HFFc6 (cell line): ENCODE measurements at regions not wholly inside any gene's neighbourhood (a gene's known extent, or its start where the extent isn't known, plus 50 kb on each side); places are given as distances from the start of the nearest gene placed in this dataset.

ENCODE experiments used
- DNase-seq: peaks from one replicate; pipeline ENCODE4 v3.0.0-alpha.2; 2018
- H3K27ac Mint-ChIP-seq: 2 replicates; pipeline ENCODE4 v1.8.0; 2020; ENCODE audit warnings: mild to moderate bottlenecking, mixed read lengths
- H3K27me3 Mint-ChIP-seq: 2 replicates; pipeline ENCODE4 v1.8.0; 2021; ENCODE audit warnings: mild to moderate bottlenecking, moderate library complexity, mixed read lengths; ENCODE audit not compliant: insufficient read depth
- H3K36me3 Mint-ChIP-seq: 2 replicates; pipeline ENCODE4 v1.8.0; 2021; ENCODE audit warnings: low read depth, mixed read lengths
- H3K4me1 Mint-ChIP-seq: 2 replicates; pipeline ENCODE4 v1.8.0; 2020; ENCODE audit warnings: low read depth, mixed read lengths
- H3K4me3 Mint-ChIP-seq: 2 replicates; pipeline ENCODE4 v1.8.0; 2020; ENCODE audit warnings: mild to moderate bottlenecking, moderate library complexity, mixed read lengths
- H3K9me3 Mint-ChIP-seq: 2 replicates; pipeline ENCODE4 v1.8.0; 2020; ENCODE audit warnings: mild to moderate bottlenecking, mixed read lengths
- CTCF ChIP-seq: fragments of 200-600 bp; sonication (generic); IDR thresholded peaks from 2 replicates; pipeline ENCODE4 v1.5.0; 2021; ENCODE audit warnings: antibody characterized with exemption, mild to moderate bottlenecking

- no peaks in the 10 kb centered on the region; the same call in 1 of the 2 replicates for H3K36me3 Mint-ChIP-seq
- H3K27me3 Mint-ChIP-seq = no peaks in the 10 kb centered on the region; the same call in 1 of the 2 replicates
- H3K4me3 Mint-ChIP-seq = no peak overlapping the region
- DNase-seq = no peak
- H3K27ac Mint-ChIP-seq = no peak overlapping the region
- TF ChIP-seq CTCF = no peak
- no peaks in the 10 kb centered on the region for H3K4me1 Mint-ChIP-seq
- peaks cover 29% of the 10 kb centered on the region for H3K9me3 Mint-ChIP-seq
Measured at GRCh38 chr4:180937083-180937482, 1306.1 kb upstream of the TENM3 start.

- H3K36me3 Mint-ChIP-seq = no peaks in the 10 kb centered on the region
- no peak for DNase-seq
Measured at GRCh38 chr4:180940680-180941079, 1302.5 kb upstream of the TENM3 start.

GRCh38 chr4:180942367-180942916 lies 1300.8 kb upstream of the TENM3 start:
- DNase-seq = no peak
- TF ChIP-seq CTCF = no peak
- H3K27me3 Mint-ChIP-seq = no peaks in the 10 kb centered on the region
- no peaks in the 10 kb centered on the region for H3K4me1 Mint-ChIP-seq
- H3K4me3 Mint-ChIP-seq = no peak overlapping the region
- H3K36me3 Mint-ChIP-seq = no peaks in the 10 kb centered on the region
- H3K9me3 Mint-ChIP-seq = no peaks in the 10 kb centered on the region
- H3K27ac Mint-ChIP-seq = no peak overlapping the region

More at GRCh38 chr4:180940680-180941079, 1302.5 kb upstream of the TENM3 start:
- Mint-ChIP-seq H3K27ac (no peak overlapping the region), H3K27me3 (no peaks in the 10 kb centered on the region), H3K9me3 (peaks cover 11% of the 10 kb centered on the region), H3K4me3 (no peak overlapping the region), H3K4me1 (no peaks in the 10 kb centered on the region)
- no peak for TF ChIP-seq CTCF

- H3K4me1 Mint-ChIP-seq = no peaks in the 10 kb centered on the region
- H3K27ac Mint-ChIP-seq = no peak overlapping the region
- no peak for TF ChIP-seq CTCF
- peaks cover 11% of the 10 kb centered on the region; the same call in 1 of the 2 replicates for H3K9me3 Mint-ChIP-seq
- DNase-seq = no peak
- no peaks in the 10 kb centered on the region for H3K36me3 Mint-ChIP-seq
- no peak overlapping the region for H3K4me3 Mint-ChIP-seq
- no peaks in the 10 kb centered on the region for H3K27me3 Mint-ChIP-seq
Measured at GRCh38 chr4:180946188-180946587, 1297.0 kb upstream of the TENM3 start.

- Mint-ChIP-seq H3K27ac (no peak overlapping the region), H3K9me3 (peaks cover 13% of the 10 kb centered on the region), H3K27me3 (no peaks in the 10 kb centered on the region), H3K4me3 (no peak overlapping the region), H3K4me1 (no peaks in the 10 kb centered on the region), H3K36me3 (no peaks in the 10 kb centered on the region)
- DNase-seq = no peak
- TF ChIP-seq CTCF = no peak
Measured at GRCh38 chr4:180947425-180947824, 1295.8 kb upstream of the TENM3 start.
